ENCODE measurements at regions not wholly inside any gene's neighbourhood (a gene's known extent, or its start where the extent isn't known, plus 50 kb on each side); places are given as distances from the start of the nearest gene placed in this dataset.
A peak's percentile ranks its signal among the peaks of the same experiment; 100 is the strongest.

- peak; percentile 13 to 15 for DNase-seq
These were observed 1248.9 kb downstream of the SLITRK5 start for GRCh38 chr13:88919970-88920628.

GRCh38 chr13:88925954-88926353 is 1254.8 kb downstream of the SLITRK5 start:
- DNase-seq, result no peak

- no peak for DNase-seq
These were observed 1255.8 kb downstream of the SLITRK5 start for GRCh38 chr13:88926890-88927502.

- DNase-seq, result no peak
These were observed 1261.8 kb downstream of the SLITRK5 start for GRCh38 chr13:88932950-88933349.

- no peak for DNase-seq
These were observed 1266.2 kb downstream of the SLITRK5 start for GRCh38 chr13:88937384-88937783.

- DNase-seq, result no peak
These were observed 1274.6 kb downstream of the SLITRK5 start for GRCh38 chr13:88945793-88946192.

- no peak for DNase-seq
These were observed 1277.3 kb downstream of the SLITRK5 start for GRCh38 chr13:88948501-88948900.

GRCh38 chr13:88958821-88959220 is 1287.7 kb downstream of the SLITRK5 start:
- no peak for DNase-seq

- DNase-seq, result no peak
These were observed 1305.3 kb downstream of the SLITRK5 start for GRCh38 chr13:88976466-88976865.

GRCh38 chr13:88978607-88979006 is 1307.4 kb downstream of the SLITRK5 start:
- no peak for DNase-seq

GRCh38 chr13:88979465-88980175 is 1308.4 kb downstream of the SLITRK5 start:
- no peak for DNase-seq

GRCh38 chr13:89003656-89004055 is 1332.5 kb downstream of the SLITRK5 start:
- no peak for DNase-seq

- DNase-seq, result no peak
These were observed 1340.4 kb downstream of the SLITRK5 start for GRCh38 chr13:89011615-89012014.

GRCh38 chr13:89027694-89028306 is 1356.6 kb downstream of the SLITRK5 start:
- DNase-seq, result no peak

GRCh38 chr13:89029062-89029461 is 1357.9 kb downstream of the SLITRK5 start:
- DNase-seq, result peak; percentile 11 to 29

- no peak for DNase-seq
These were observed 1362.8 kb downstream of the SLITRK5 start for GRCh38 chr13:89034015-89034414.

- DNase-seq, result no peak
These were observed 1381.5 kb downstream of the SLITRK5 start for GRCh38 chr13:89052699-89053098.

GRCh38 chr13:89053418-89053817 is 1382.2 kb downstream of the SLITRK5 start:
- no peak for DNase-seq

GRCh38 chr13:89057274-89057673 is 1386.1 kb downstream of the SLITRK5 start:
- no peak for DNase-seq

GRCh38 chr13:89057862-89058261 is 1386.7 kb downstream of the SLITRK5 start:
- no peak for DNase-seq

- DNase-seq, result no peak
These were observed 1390.7 kb downstream of the SLITRK5 start for GRCh38 chr13:89061821-89062220.

- peak; percentile 53 to 73 for DNase-seq
These were observed 1395.8 kb downstream of the SLITRK5 start for GRCh38 chr13:89066868-89067466.

GRCh38 chr13:89072979-89073378 is 1401.8 kb downstream of the SLITRK5 start:
- no peak for DNase-seq
